ENCODE measurements at regions not wholly inside any gene's neighbourhood (a gene's known extent, or its start where the extent isn't known, plus 50 kb on each side); places are given as distances from the start of the nearest gene placed in this dataset.
"Not testable (repeated sequence)": the region's sequence is repeated elsewhere in the genome, so short reads cannot be mapped to it uniquely, and the experiment has no call there.

- no peak for DNase-seq (ENCODE audit: low spot score)
These were observed 175.4 kb downstream of the SQOR start for GRCh38 chr15:45810201-45810600.

- DNase-seq (ENCODE audit: low spot score), result no peak
These were observed 177.4 kb downstream of the SQOR start for GRCh38 chr15:45812200-45812599.

DNA sequence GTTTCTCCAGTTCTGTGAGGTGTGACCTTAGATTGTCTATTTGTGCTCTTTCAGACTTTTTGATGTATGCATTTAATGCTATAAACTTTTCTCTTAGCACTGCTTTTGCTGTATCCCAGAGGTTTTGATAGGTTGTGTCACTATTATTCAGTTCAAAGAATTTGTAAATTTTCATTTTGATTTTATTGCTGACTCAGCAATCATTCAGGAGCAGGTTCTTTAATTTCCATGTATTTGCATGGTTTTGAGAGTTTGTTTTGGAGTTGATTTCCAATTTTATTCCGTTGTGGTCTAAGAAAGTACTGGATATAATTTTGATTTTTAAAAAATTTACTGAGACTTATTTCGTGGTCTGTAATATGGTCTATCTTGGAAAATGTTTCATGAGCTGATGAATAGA is 182.7 kb downstream of the SQOR start:
- DNase-seq (ENCODE audit: low spot score), result not testable (repeated sequence)

- DNase-seq (ENCODE audit: low spot score), result no peak
These were observed 186.6 kb downstream of the SQOR start for GRCh38 chr15:45821390-45821789.

DNA sequence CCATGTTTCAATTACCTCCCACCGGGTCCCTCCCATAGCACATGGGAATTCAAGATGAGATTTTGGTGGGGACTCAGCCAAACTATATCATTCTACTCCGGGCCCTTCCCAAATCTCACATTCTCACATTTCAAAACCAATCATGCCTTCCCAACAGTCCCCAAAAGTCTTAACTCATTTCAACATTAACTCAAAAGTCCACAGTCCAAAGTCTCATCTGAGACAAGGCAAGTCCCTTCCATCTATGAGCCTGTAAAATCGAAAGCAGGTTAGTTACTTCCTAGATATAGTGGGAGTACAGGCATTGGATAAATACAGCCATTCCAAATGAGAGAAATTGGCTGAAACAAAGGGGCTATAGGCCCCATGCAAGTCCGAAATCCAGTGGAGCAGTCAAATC is 188.1 kb downstream of the SQOR start:
- not testable (repeated sequence) for DNase-seq (ENCODE audit: low spot score)

GRCh38 chr15:45827275-45827674 is 192.4 kb downstream of the SQOR start:
- DNase-seq (ENCODE audit: low spot score), result no peak

DNA sequence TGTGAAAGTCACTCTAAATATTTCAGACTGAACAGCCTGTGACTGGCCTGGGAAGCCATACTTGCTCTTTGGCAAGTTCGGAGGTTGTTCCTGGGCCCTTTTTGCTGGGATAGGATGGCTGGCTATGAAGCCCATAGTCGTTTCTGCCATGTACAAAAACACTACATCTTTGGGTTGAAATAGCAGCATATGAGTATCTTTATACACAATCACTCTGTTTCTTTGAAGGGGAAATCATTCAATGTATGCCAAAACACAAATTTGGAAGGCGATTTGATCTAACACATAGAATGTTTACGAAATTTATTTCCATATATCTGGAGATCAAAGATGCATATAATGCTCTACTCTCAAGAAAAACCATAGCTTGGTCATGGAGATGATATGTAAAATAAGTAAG is 192.9 kb downstream of the SQOR start:
- DNase-seq (ENCODE audit: low spot score), result no peak

GRCh38 chr15:45829336-45830153 is 194.7 kb downstream of the SQOR start:
- DNase-seq (ENCODE audit: low spot score), result no peak

GRCh38 chr15:45831787-45832186 is 197.0 kb downstream of the SQOR start:
- no peak for DNase-seq (ENCODE audit: low spot score)

GRCh38 chr15:45834622-45835021 is 199.8 kb downstream of the SQOR start:
- DNase-seq (ENCODE audit: low spot score), result no peak

- no peak for DNase-seq (ENCODE audit: low spot score)
These were observed 207.3 kb downstream of the SQOR start for GRCh38 chr15:45842151-45842550.

DNA sequence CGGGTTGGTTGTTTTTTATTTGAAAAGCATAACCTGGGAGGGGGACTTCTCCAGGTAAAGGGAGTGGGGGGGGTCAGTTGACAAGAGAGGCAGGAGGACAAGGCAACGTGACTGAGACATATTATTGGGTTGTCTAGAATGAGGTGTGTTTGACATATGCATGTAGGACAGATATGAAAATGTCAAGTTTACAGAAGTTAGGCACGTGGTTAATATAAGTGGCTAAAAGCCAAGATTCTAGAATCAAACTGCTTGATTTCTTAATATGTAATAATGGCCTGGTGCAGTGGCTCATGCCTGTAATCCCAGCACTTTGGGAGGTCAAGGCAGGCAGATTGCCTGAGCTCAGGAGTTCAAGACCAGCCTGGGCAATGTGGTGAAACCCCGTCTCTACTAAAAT is 212.8 kb downstream of the SQOR start:
- no peak for DNase-seq (ENCODE audit: low spot score)

DNA sequence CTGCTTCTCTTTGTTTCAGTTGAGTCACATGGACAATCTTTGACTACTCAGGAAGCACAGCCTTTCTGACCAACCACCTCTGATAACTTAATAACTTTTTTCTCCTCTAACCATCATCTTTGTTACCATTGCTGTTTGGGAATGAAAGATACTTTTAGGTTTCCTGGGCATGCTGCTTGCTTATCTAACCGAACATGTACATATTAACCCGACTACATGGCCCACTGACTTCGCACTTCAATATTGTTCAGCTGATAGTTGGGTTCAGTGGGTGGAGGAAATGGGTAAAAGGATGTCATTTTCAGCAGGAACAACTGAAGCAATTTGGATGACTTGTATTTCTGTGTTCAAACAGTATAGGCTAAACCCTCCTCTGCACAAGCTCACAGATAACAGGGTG is 214.3 kb downstream of the SQOR start:
- DNase-seq (ENCODE audit: low spot score), result no peak

GRCh38 chr15:45854455-45855202 is 219.8 kb downstream of the SQOR start:
- no peak for DNase-seq (ENCODE audit: low spot score)

DNA sequence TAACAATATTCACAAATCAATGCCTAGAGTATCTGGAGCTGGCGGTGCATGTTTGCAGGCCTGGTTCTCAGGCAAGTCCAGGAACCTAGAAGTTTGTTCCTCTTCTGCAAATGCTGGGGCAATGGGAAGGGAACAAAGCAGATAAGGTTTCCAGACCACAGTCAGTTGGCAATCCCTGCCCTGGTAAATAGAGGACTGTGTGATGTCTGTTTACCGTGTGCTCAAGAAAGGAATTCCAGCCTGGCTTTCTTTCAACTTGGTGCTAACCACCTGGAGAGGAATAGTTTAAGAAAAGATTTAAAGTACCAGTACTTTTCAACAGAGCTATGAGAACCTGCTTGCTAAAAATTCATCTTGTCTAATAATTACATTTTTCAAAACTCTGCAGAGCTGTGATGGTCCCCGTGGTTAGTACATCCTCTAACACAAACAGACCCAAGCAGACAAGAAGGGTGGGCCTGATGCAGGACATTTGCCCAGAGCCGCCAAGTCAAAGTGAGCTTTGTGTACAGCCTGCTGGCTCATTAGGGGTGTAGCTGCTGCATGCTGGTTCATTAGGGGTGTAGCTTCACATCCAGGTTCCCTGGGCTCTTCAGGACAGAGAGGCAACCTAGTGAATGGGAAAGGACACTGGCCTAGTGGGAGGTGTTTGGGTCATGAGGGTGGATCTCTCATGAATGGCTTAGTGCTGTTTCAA is 220.5 kb downstream of the SQOR start:
- no peak for DNase-seq (ENCODE audit: low spot score)

DNA sequence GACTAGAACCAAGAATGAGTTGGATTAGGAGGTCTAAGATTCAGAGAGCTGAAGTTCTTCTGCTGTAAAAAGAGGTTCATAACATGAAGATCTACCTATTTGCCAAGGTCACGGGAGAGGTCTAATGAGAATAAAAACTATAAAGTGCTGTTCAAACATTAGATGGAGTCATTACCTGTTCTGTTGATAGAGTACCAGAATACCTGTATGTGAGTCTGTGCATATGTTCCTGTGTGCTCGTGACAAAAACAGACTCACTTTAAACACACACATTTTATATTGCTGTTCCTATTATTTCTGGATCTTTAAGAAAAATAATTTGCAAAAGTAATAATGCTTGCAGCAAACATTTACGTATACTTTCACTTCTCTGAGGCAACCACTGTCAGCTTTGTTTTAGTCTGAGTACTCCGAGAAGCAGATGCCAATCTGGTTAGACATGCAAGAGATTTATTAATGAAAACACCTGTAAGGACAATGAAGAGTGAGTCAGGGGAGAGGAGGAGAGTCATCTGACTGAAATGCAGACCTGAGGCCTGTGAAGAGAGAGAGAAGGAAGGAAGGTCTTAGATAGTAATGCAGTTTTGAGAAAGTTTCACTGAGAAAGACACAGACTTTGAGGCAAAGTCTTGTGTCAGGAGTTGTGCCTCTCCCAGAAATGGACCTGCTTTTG is 221.2 kb downstream of the SQOR start:
- no peak for DNase-seq (ENCODE audit: low spot score)

GRCh38 chr15:45857291-45857690 is 222.5 kb downstream of the SQOR start:
- no peak for DNase-seq (ENCODE audit: low spot score)

DNA sequence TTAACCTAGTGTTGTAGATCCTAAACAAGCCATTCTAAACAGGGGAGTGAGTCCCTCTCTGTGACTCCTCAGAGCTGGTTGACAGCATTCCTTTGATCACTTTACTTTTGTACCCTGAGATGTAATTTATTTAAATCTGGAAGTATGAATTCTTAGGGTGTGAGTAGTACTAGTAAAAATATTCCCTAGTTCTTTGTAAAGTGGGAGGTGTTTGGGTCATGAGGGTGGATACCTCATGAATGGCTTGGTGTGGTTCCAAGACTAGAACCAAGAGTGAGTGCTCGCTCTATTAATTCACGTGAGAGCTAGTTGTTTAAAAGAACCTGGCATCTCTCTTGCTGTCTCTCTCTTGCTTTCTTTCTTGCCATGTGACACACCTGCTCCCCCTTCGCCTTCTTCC is 223.7 kb downstream of the SQOR start:
- no peak for DNase-seq (ENCODE audit: low spot score)

GRCh38 chr15:45862034-45862433 is 227.2 kb downstream of the SQOR start:
- no peak for DNase-seq (ENCODE audit: low spot score)

GRCh38 chr15:45863881-45864580 is 229.2 kb downstream of the SQOR start:
- no peak for DNase-seq (ENCODE audit: low spot score)

- no peak for DNase-seq (ENCODE audit: low spot score)
These were observed 231.8 kb downstream of the SQOR start for GRCh38 chr15:45866616-45867015.
